Gastroesophageal sphincter (tissue), 3 donors: ENCODE measurements at regions not wholly inside any gene's neighbourhood (a gene's known extent, or its start where the extent isn't known, plus 50 kb on each side); places are given as distances from the start of the nearest gene placed in this dataset.

ENCODE experiments used
- POLR2A ChIP-seq, 2 donors: fragments of 450-650 bp; IDR thresholded peaks; one replicate each; pipeline ENCODE4 v1.6.1; 2017; ENCODE audit warnings: antibody characterized with exemption in 2 of 2, mild to moderate bottlenecking in 2 of 2, moderate library complexity in 1 of 2
- TF ChIP-seq, protein P1 (sequence below), 4 experiments: fragments of 200-600 bp in 2 of 4; fragments of 450-650 bp in 2 of 4; sonication (generic) in 1 of 4; IDR thresholded peaks; one replicate each; pipeline ENCODE4 v1.5.1; 2017 to 2019; ENCODE audit warnings: antibody characterized with exemption in 4 of 4, mild to moderate bottlenecking in 2 of 4, moderate library complexity in 2 of 4

DNA sequence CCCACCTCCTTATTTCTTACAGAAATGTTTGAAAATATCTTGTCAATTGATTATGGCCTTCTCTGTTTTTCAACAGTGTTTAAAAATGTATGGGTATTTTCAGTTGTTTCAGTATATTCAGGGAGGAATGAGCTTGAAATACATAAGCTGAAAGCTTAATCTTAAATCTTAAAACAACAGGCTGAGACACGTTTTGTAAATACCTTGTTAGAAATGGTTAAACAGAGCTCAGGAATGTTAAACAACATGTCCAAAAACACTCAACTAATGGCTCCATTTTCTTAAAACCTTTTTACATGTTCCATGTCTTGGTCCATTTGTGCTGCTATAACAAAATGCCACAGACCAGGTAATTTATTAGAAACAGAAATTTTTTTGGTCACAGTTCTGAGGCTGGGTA is 953.8 kb upstream of the ADGRL2 start:
- TF ChIP-seq, protein P1, sequence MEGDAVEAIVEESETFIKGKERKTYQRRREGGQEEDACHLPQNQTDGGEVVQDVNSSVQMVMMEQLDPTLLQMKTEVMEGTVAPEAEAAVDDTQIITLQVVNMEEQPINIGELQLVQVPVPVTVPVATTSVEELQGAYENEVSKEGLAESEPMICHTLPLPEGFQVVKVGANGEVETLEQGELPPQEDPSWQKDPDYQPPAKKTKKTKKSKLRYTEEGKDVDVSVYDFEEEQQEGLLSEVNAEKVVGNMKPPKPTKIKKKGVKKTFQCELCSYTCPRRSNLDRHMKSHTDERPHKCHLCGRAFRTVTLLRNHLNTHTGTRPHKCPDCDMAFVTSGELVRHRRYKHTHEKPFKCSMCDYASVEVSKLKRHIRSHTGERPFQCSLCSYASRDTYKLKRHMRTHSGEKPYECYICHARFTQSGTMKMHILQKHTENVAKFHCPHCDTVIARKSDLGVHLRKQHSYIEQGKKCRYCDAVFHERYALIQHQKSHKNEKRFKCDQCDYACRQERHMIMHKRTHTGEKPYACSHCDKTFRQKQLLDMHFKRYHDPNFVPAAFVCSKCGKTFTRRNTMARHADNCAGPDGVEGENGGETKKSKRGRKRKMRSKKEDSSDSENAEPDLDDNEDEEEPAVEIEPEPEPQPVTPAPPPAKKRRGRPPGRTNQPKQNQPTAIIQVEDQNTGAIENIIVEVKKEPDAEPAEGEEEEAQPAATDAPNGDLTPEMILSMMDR (IDR thresholded peaks at IDR 0.05) = no peak
- no peak for TF ChIP-seq POLR2A (IDR thresholded peaks at IDR 0.05)
